ENCODE measurements at regions not wholly inside any gene's neighbourhood (a gene's known extent, or its start where the extent isn't known, plus 50 kb on each side); places are given as distances from the start of the nearest gene placed in this dataset.

DNA sequence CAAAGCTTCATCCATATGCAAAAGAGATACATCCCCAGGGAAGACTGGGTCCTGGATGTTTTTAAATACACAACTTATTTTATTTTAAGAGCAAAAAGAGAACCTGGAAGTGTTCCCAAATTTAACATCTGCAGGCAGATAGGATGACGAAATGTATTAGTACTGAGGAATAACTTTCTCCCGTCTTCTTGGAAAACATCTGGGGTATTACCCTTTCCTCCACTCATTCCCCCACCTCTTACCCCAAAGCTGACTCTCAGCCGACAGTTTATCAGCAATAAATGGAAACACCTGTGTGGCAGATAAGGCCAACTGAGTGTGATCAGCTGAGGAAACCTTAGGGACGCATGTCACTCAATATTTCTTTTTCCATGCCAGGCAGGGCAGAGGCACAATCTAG lies 435.6 kb upstream of the NPVF start:
- no peaks in the 10 kb centered on the region; the same call in 1 of the 2 replicates for H3K27me3 ChIP-seq (replicated peaks; ENCODE audit: control insufficient read depth, insufficient read depth, low read length)

DNA sequence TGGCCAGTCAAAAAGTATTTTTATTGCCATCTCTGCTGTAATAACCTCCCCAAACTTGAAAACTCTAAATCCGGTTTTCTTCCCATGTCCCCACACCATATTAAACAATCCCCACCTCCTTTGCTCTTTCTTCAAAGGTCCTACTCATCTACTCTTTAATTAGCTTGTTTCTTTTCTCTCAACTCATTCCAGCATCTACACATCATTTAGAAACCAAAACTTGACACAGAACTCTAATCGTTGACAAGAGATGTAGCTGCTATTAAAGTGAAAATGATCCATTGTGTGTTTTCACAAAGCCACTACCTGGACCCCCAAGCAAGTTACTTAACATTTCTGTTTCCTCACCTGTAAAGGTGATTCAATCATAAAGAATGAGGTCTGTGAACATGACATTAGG lies 436.3 kb upstream of the NPVF start:
- peak; percentile 3 for DNase-seq (ENCODE audit: extremely low read depth, insufficient read length)
- Histone ChIP-seq H3K4me3 (replicated peaks; ENCODE audit: low read depth, low read length) (no peak overlapping the region), H3K27me3 (replicated peaks; ENCODE audit: control insufficient read depth, insufficient read depth, low read length) (no peaks in the 10 kb centered on the region; the same call in 1 of the 2 replicates), H3K36me3 (ENCODE audit: control insufficient read depth, insufficient read depth, low read length) (no peaks in the 10 kb centered on the region)
- TF ChIP-seq, protein P1, sequence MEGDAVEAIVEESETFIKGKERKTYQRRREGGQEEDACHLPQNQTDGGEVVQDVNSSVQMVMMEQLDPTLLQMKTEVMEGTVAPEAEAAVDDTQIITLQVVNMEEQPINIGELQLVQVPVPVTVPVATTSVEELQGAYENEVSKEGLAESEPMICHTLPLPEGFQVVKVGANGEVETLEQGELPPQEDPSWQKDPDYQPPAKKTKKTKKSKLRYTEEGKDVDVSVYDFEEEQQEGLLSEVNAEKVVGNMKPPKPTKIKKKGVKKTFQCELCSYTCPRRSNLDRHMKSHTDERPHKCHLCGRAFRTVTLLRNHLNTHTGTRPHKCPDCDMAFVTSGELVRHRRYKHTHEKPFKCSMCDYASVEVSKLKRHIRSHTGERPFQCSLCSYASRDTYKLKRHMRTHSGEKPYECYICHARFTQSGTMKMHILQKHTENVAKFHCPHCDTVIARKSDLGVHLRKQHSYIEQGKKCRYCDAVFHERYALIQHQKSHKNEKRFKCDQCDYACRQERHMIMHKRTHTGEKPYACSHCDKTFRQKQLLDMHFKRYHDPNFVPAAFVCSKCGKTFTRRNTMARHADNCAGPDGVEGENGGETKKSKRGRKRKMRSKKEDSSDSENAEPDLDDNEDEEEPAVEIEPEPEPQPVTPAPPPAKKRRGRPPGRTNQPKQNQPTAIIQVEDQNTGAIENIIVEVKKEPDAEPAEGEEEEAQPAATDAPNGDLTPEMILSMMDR (IDR thresholded peaks at IDR 0.05; ENCODE audit: insufficient read depth, low read length, poor library complexity, severe bottlenecking), result no peak

More for the DNA sequence above, 435.6 kb upstream of the NPVF start:
- no peak for DNase-seq (ENCODE audit: extremely low read depth, insufficient read length)
- TF ChIP-seq, protein P1 (IDR thresholded peaks at IDR 0.05; ENCODE audit: insufficient read depth, low read length, poor library complexity, severe bottlenecking), result no peak
- Histone ChIP-seq H3K4me3 (replicated peaks; ENCODE audit: low read depth, low read length) (no peak overlapping the region), H3K36me3 (ENCODE audit: control insufficient read depth, insufficient read depth, low read length) (no peaks in the 10 kb centered on the region)

DNA sequence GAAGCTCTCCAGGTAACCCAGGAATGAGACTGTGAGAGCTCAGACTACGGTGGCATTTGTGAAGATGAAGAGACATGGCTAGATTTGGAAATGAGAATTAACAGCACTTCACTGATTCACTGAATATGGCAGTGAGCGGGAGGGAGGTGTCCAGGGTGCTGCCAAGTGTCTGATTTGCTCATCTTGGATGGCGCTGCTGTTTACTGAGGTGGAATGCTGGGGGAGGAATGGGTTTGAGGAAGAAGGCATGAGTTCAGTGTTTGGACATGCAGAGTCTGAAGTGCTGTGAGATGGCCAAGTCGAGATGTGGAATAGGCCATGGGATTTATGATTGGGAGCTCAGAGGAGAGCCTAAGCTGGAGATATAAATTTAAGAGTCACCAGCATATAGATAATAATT lies 437.1 kb upstream of the NPVF start:
- no peak for DNase-seq (ENCODE audit: extremely low read depth, insufficient read length)
- Histone ChIP-seq H3K4me3 (replicated peaks; ENCODE audit: low read depth, low read length) (no peak overlapping the region), H3K36me3 (ENCODE audit: control insufficient read depth, insufficient read depth, low read length) (no peaks in the 10 kb centered on the region), H3K27me3 (replicated peaks; ENCODE audit: control insufficient read depth, insufficient read depth, low read length) (no peaks in the 10 kb centered on the region; the same call in 1 of the 2 replicates)
- TF ChIP-seq, protein P1 (IDR thresholded peaks at IDR 0.05; ENCODE audit: insufficient read depth, low read length, poor library complexity, severe bottlenecking), result no peak

DNA sequence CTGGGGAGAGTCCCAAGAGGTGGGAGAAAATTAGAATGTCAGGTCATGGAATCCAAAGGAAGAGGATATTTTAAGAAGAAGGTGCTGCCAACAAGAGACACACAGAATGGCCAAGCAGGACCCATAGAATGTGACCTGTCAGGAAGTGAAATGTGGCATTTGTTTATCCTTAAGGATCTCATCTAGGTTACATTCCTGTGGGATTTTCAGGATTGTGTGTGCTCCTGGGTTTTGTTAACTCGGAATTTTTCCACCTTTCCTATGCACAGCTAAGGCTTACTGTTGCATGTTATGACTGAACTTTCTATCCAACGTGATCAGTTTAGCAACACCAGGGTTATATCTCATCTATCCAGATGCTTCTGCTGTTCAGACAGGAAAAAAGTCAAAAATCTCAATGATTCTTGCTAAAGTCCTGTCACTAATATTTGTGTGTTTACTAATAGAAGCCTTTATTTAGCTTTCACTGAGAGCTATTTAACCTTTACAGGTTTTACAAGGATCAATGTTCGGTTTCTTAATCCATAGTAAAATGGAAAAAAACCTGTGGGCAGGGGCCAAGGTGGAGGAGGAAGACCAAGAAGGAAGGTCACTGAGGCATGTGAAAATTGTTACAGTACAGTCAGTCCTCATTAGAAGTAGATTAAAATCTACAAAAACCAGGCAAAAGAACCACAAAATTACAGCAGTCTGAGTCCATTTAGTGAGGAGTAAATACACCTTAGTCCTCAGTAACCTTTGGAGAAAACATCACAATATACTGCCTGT lies 437.8 kb upstream of the NPVF start:
- H3K27me3 ChIP-seq (replicated peaks; ENCODE audit: control insufficient read depth, insufficient read depth, low read length), result no peaks in the 10 kb centered on the region; the same call in 1 of the 2 replicates
- DNase-seq (ENCODE audit: extremely low read depth, insufficient read length), result no peak
- H3K4me3 ChIP-seq (replicated peaks; ENCODE audit: low read depth, low read length), result no peak overlapping the region
- TF ChIP-seq, protein P1 (IDR thresholded peaks at IDR 0.05; ENCODE audit: insufficient read depth, low read length, poor library complexity, severe bottlenecking), result no peak
- H3K36me3 ChIP-seq (ENCODE audit: control insufficient read depth, insufficient read depth, low read length), result no peaks in the 10 kb centered on the region

DNA sequence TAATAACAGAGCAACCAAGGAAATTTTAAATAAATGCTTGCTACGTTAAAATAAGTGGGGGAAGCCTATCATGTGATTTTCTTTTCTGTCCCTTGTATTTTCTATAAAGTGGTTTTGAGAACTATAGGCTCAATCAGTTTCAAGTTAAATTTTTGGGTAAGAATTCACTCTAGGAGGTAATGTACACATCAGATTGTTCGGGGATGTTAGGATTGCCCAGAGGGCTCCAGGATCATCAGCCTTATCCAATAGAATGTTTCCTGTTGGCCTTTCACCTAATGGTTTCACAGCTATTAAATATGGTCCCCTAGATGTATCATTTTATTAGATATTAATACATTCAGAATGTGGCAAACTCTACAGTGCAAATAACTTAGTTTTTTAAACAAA lies 438.4 kb upstream of the NPVF start:
- no peaks in the 10 kb centered on the region; the same call in 1 of the 2 replicates for H3K27me3 ChIP-seq (replicated peaks; ENCODE audit: control insufficient read depth, insufficient read depth, low read length)
- no peak overlapping the region for H3K4me3 ChIP-seq (replicated peaks; ENCODE audit: low read depth, low read length)
- H3K36me3 ChIP-seq (ENCODE audit: control insufficient read depth, insufficient read depth, low read length), result no peaks in the 10 kb centered on the region
- TF ChIP-seq, protein P1 (IDR thresholded peaks at IDR 0.05; ENCODE audit: insufficient read depth, low read length, poor library complexity, severe bottlenecking), result no peak
- no peak for DNase-seq (ENCODE audit: extremely low read depth, insufficient read length)

Data from GM06990 (cell line).